Liver (tissue), 8 donors: ENCODE measurements at regions not wholly inside any gene's neighbourhood (a gene's known extent, or its start where the extent isn't known, plus 50 kb on each side); places are given as distances from the start of the nearest gene placed in this dataset.

ENCODE experiments used
- DNase-seq: peaks from one replicate; pipeline ENCODE4 v3.0.0-alpha.2; 2017; ENCODE audit warnings: low spot score
- H3K27ac ChIP-seq, 2 donors: one replicate each; pipeline ENCODE4 v1.7.0; 2013; ENCODE audit warnings: inconsistent platforms in 2 of 2, low read length in 2 of 2, control low read depth in 1 of 2, low read depth in 1 of 2, mild to moderate bottlenecking in 1 of 2
- H3K27me3 ChIP-seq, 4 donors: one replicate each; pipeline versions ENCODE4 v1.6.1 to v1.7.0; 2013; ENCODE audit warnings: low read length in 3 of 4, inconsistent platforms in 1 of 4, mild to moderate bottlenecking in 1 of 4, moderate library complexity in 1 of 4; ENCODE audit not compliant: control insufficient read depth in 4 of 4, insufficient read depth in 4 of 4
- H3K36me3 ChIP-seq, 4 donors: one replicate each; pipeline versions ENCODE4 v1.6.1 to v1.7.0; 2013; ENCODE audit warnings: low read length in 3 of 4, mild to moderate bottlenecking in 3 of 4, low read depth in 1 of 4, moderate library complexity in 1 of 4; ENCODE audit not compliant: control insufficient read depth in 4 of 4, insufficient read depth in 3 of 4
- H3K4me1 ChIP-seq, 4 donors: one replicate each; pipeline versions ENCODE4 v1.6.1 to v1.7.0; 2013; ENCODE audit warnings: low read length in 3 of 4, mild to moderate bottlenecking in 3 of 4, moderate library complexity in 1 of 4; ENCODE audit not compliant: control insufficient read depth in 4 of 4, insufficient read depth in 4 of 4
- H3K4me3 ChIP-seq, 3 donors: one replicate each; pipeline versions ENCODE4 v1.6.1 to v1.7.0; 2013; ENCODE audit warnings: low read length in 3 of 3, control low read depth in 1 of 3, low read depth in 1 of 3, mild to moderate bottlenecking in 1 of 3
- H3K9ac ChIP-seq, 2 donors: one replicate each; pipeline ENCODE4 v1.7.0; 2013; ENCODE audit warnings: low read length in 2 of 2, mild to moderate bottlenecking in 2 of 2, moderate library complexity in 2 of 2, control low read depth in 1 of 2, low read depth in 1 of 2
- H3K9me3 ChIP-seq, 4 donors: one replicate each; pipeline versions ENCODE4 v1.6.1 to v1.7.0; 2013; ENCODE audit warnings: low read length in 3 of 4; ENCODE audit not compliant: control insufficient read depth in 4 of 4
- CTCF ChIP-seq: fragments of 150-350 bp; IDR thresholded peaks from 2 replicates; pipeline ENCODE4 v1.5.1; 2017; ENCODE audit warnings: improper control_type of control experiment, low read depth, low read length; ENCODE audit not compliant: missing input control
- EGR1 ChIP-seq, 2 donors: IDR thresholded peaks; 2 replicates each; pipeline ENCODE4 v1.6.1; 2016 to 2018; ENCODE audit warnings: antibody characterized with exemption in 2 of 2, low read depth in 2 of 2
- FOXA1 ChIP-seq: IDR thresholded peaks from 2 replicates; pipeline ENCODE4 v1.6.1; 2016; ENCODE audit warnings: antibody characterized with exemption
- FOXA2 ChIP-seq: IDR thresholded peaks from 2 replicates; pipeline ENCODE4 v1.6.1; 2016; ENCODE audit warnings: antibody characterized with exemption
- GABPA ChIP-seq, 2 donors: IDR thresholded peaks in 1 of 2; conservative IDR thresholded peaks in 1 of 2; 2 replicates each; pipeline ENCODE4 v1.6.1; 2016; ENCODE audit warnings: antibody characterized with exemption in 2 of 2, mild to moderate bottlenecking in 1 of 2, moderate library complexity in 1 of 2
- HNF4A ChIP-seq, 2 donors: conservative IDR thresholded peaks; 2 replicates each; pipeline ENCODE4 v1.6.1; 2016; ENCODE audit warnings: antibody characterized with exemption in 2 of 2, mild to moderate bottlenecking in 2 of 2
- HNF4G ChIP-seq: IDR thresholded peaks from 2 replicates; pipeline ENCODE4 v1.6.1; 2016; ENCODE audit warnings: antibody characterized with exemption
- JUND ChIP-seq, 2 donors: IDR thresholded peaks; 2 replicates each; pipeline ENCODE4 v1.6.1; 2016; ENCODE audit warnings: antibody characterized with exemption in 2 of 2
- MAX ChIP-seq: IDR thresholded peaks from 2 replicates; pipeline ENCODE4 v1.6.1; 2016; ENCODE audit warnings: antibody characterized with exemption
- NR2F2 ChIP-seq: IDR thresholded peaks from 2 replicates; pipeline ENCODE4 v1.6.1; 2016; ENCODE audit warnings: antibody characterized with exemption
- RAD21 ChIP-seq, 2 donors: IDR thresholded peaks; 2 replicates each; pipeline ENCODE4 v1.6.1; 2016; ENCODE audit warnings: antibody characterized with exemption in 2 of 2, mild to moderate bottlenecking in 2 of 2
- REST ChIP-seq: IDR thresholded peaks from 2 replicates; pipeline ENCODE4 v1.6.1; 2016; ENCODE audit warnings: antibody characterized with exemption, mild to moderate bottlenecking
- RXRA ChIP-seq, 2 donors: IDR thresholded peaks; 2 replicates each; pipeline ENCODE4 v1.6.1; 2017 to 2018; ENCODE audit warnings: antibody characterized with exemption in 2 of 2, mild to moderate bottlenecking in 1 of 2
- SP1 ChIP-seq: IDR thresholded peaks from 2 replicates; pipeline ENCODE4 v1.6.1; 2018; ENCODE audit warnings: antibody characterized with exemption, mild to moderate bottlenecking
- TAF1 ChIP-seq: conservative IDR thresholded peaks from 2 replicates; pipeline ENCODE4 v1.6.1; 2016; ENCODE audit warnings: antibody characterized with exemption, mild to moderate bottlenecking
- ZBTB33 ChIP-seq: IDR thresholded peaks from 2 replicates; pipeline ENCODE4 v1.6.1; 2016; ENCODE audit warnings: antibody characterized with exemption
- WGBS: extraction: QIAGEN DNeasy Blood & Tissue Kit; methylation state at CpG from one replicate; pipeline ENCODE4 v1.1.7; 2013; 5-methylcytosine and 5-hydroxymethylcytosine counted together
- donor health status: healthy.
- donor health status: healthy.
- donor health status: healthy.
- donor health status: healthy.
- donor health status: healthy.

- no peak overlapping the region for H3K9ac ChIP-seq
- H3K9me3 ChIP-seq, result no peaks in the 10 kb centered on the region
- H3K27me3 ChIP-seq, result no peaks in the 10 kb centered on the region
- DNase-seq, result no peak
- H3K36me3 ChIP-seq, result no peaks in the 10 kb centered on the region
- no peak overlapping the region for H3K4me3 ChIP-seq
- WGBS, result 86% methylated on average over 6 of the region's 6 CpGs
- H3K27ac ChIP-seq, result no peak overlapping the region
- peaks cover 0 to 14% (median 7%) of the 10 kb centered on the region in 4 donors for H3K4me1 ChIP-seq
- TF ChIP-seq FOXA2, result no peak
- no peak for TF ChIP-seq HNF4A (conservative IDR thresholded peaks at IDR 0.05)
- TF ChIP-seq SP1, result no peak
- TF ChIP-seq NR2F2, result no peak
- no peak for TF ChIP-seq RXRA (IDR thresholded peaks at IDR 0.05)
- no peak for TF ChIP-seq FOXA1
- no peak for TF ChIP-seq ZBTB33
- no peak for TF ChIP-seq HNF4G
Observed at GRCh38 chr18:70384181-70384790, 95.4 kb downstream of the SOCS6 start.

- no peak overlapping the region for H3K4me3 ChIP-seq
- no peak overlapping the region for H3K9ac ChIP-seq
- H3K9me3 ChIP-seq, result no peaks in the 10 kb centered on the region
- peaks cover 0 to 16% (median 8%) of the 10 kb centered on the region in 4 donors for H3K4me1 ChIP-seq
- DNase-seq, result no peak
- H3K27me3 ChIP-seq, result no peaks in the 10 kb centered on the region
- H3K27ac ChIP-seq, result no peak overlapping the region
- WGBS, result 79% methylated on average over 14 of the region's 14 CpGs
- TF ChIP-seq MAX (no peak), TAF1 (no peak), RXRA (IDR thresholded peaks at IDR 0.05) (no peak), EGR1 (IDR thresholded peaks at IDR 0.05; ENCODE audit: low read depth in 2 of 2) (no peak), HNF4G (no peak), JUND (IDR thresholded peaks at IDR 0.05) (no peak), FOXA2 (no peak), HNF4A (conservative IDR thresholded peaks at IDR 0.05) (no peak), RAD21 (IDR thresholded peaks at IDR 0.05) (no peak), REST (no peak), CTCF (no peak), GABPA (IDR thresholded peaks at IDR 0.05 in 1 of 2, conservative IDR thresholded peaks at IDR 0.05 in 1 of 2) (no peak), FOXA1 (no peak), SP1 (no peak)
- H3K36me3 ChIP-seq, result no peaks in the 10 kb centered on the region
Observed at GRCh38 chr18:70382992-70383717, 94.3 kb downstream of the SOCS6 start.
